H1 (cell line): ENCODE measurements at regions not wholly inside any gene's neighbourhood (a gene's known extent, or its start where the extent isn't known, plus 50 kb on each side); places are given as distances from the start of the nearest gene placed in this dataset.

Experiments
- CTCF ChIA-PET: fragments of 300-600 bp; sonication (Branson Sonifier 250); formaldehyde crosslinking; loops from one replicate; lab custom pipeline; 2021; ENCODE audit not compliant: partially characterized antibody; lab: Charles Lee
- POLR2A ChIA-PET: fragments of 300-600 bp; sonication (Branson Sonifier 250); formaldehyde crosslinking; loops from one replicate; lab custom pipeline; 2021; ENCODE audit warnings: inconsistent platforms; ENCODE audit not compliant: partially characterized antibody; lab: Charles Lee
- DNase-seq, 2 experiments: peaks; one replicate each; pipeline versions ENCODE4 v3.0.0 to v3.0.0-alpha.2; 2010 to 2022; ENCODE audit warnings: low spot score in 2 of 2, low read depth in 1 of 2, mixed read lengths in 1 of 2
- FAIRE-seq: peaks from 2 replicates; lab custom pipeline; 2011; peaks lifted over from hg19 to GRCh38; lab: Jason Lieb, UNC
- H2AFZ ChIP-seq: 2 replicates; pipeline ENCODE4 v1.8.1; 2012; ENCODE audit warnings: low read length, inconsistent platforms
- H2AK5ac ChIP-seq: 2 replicates; pipeline ENCODE4 v1.6.1; 2013; ENCODE audit warnings: low read depth, low read length
- H2BK120ac ChIP-seq: replicated peaks from 2 replicates; pipeline ENCODE3; 2013; ENCODE audit warnings: low read depth, low read length, inconsistent platforms
- H2BK12ac ChIP-seq: 2 replicates; pipeline ENCODE4 v1.6.1; 2013; ENCODE audit warnings: low read depth, low read length
- H2BK15ac ChIP-seq: 2 replicates; pipeline ENCODE4 v1.6.1; 2013; ENCODE audit warnings: low read length
- H2BK20ac ChIP-seq: 2 replicates; pipeline ENCODE4 v1.6.1; 2013; ENCODE audit warnings: low read length
- H2BK5ac ChIP-seq: 2 replicates; pipeline ENCODE4 v1.6.1; 2013; ENCODE audit warnings: low read depth, low read length
- H3K14ac ChIP-seq: 2 replicates; pipeline ENCODE4 v1.6.1; 2013; ENCODE audit warnings: inconsistent platforms; ENCODE audit not compliant: insufficient read length
- H3K18ac ChIP-seq: 2 replicates; pipeline ENCODE4 v1.6.1; 2013; ENCODE audit warnings: low read length; ENCODE audit errors: extremely low read depth
- H3K23ac ChIP-seq: 2 replicates; pipeline ENCODE4 v1.6.1; 2013; ENCODE audit warnings: inconsistent platforms; ENCODE audit not compliant: insufficient read length
- H3K23me2 ChIP-seq: 2 replicates; pipeline ENCODE4 v1.6.1; 2013; ENCODE audit warnings: low read depth, low read length
- H3K27ac ChIP-seq: 2 replicates; pipeline ENCODE4 v1.6.1; 2011; ENCODE audit warnings: low read depth, low read length, inconsistent platforms
- H3K27me3 ChIP-seq, 4 experiments: replicated peaks in 1 of 4; 1 replicate in 1 of 4; 2 replicates in 3 of 4; pipeline versions ENCODE4 v1.6.1 to v1.8.1; 2011 to 2013; ENCODE audit warnings: low read length in 3 of 4, mild to moderate bottlenecking in 3 of 4, inconsistent platforms in 2 of 4, mixed read lengths in 2 of 4, moderate library complexity in 1 of 4; ENCODE audit not compliant: control insufficient read depth in 3 of 4, insufficient read depth in 3 of 4; ENCODE audit errors: extremely low read depth in 1 of 4
- H3K36me3 ChIP-seq, 4 experiments: 2 replicates each; pipeline versions ENCODE4 v1.6.1 to v1.8.1; 2011 to 2013; ENCODE audit warnings: mild to moderate bottlenecking in 4 of 4, low read length in 3 of 4, moderate library complexity in 2 of 4, control low read depth in 1 of 4, inconsistent platforms in 1 of 4; ENCODE audit not compliant: insufficient read depth in 4 of 4, control insufficient read depth in 2 of 4
- H3K4ac ChIP-seq: replicated peaks from 2 replicates; pipeline ENCODE3; 2013; ENCODE audit warnings: low read length, low read depth, mixed read lengths, inconsistent platforms; ENCODE audit not compliant: insufficient read length
- H3K4me1 ChIP-seq, 4 experiments: replicated peaks in 1 of 4; 1 replicate in 1 of 4; 2 replicates in 3 of 4; pipeline versions ENCODE4 v1.6.1 to v1.8.1; 2011 to 2013; ENCODE audit warnings: low read length in 3 of 4, inconsistent platforms in 2 of 4, mixed read lengths in 1 of 4; ENCODE audit not compliant: insufficient read depth in 4 of 4, control insufficient read depth in 3 of 4
- H3K4me2 ChIP-seq, 2 experiments: 2 replicates each; pipeline versions ENCODE4 v1.6.1 to v1.8.1; 2011 to 2013; ENCODE audit warnings: low read depth in 2 of 2, low read length in 2 of 2, control low read depth in 1 of 2, inconsistent platforms in 1 of 2, mild to moderate bottlenecking in 1 of 2; ENCODE audit not compliant: insufficient read depth in 1 of 2
- H3K4me3 ChIP-seq, 4 experiments: fragments of 200-600, 300-600 bp in 1 of 4; sonication (generic), shearing (Covaris generic), sonication (Bioruptor Twin) in 1 of 4; 2 replicates each; pipeline versions ENCODE4 v1.5.1 to v1.8.1; 2011 to 2016; ENCODE audit warnings: low read length in 4 of 4, low read depth in 3 of 4, control low read depth in 2 of 4, inconsistent platforms in 2 of 4, mild to moderate bottlenecking in 2 of 4, mixed read lengths in 1 of 4, moderate library complexity in 1 of 4; ENCODE audit not compliant: insufficient read depth in 2 of 4; ENCODE audit errors: extremely low read depth in 1 of 4
- H3K56ac ChIP-seq: replicated peaks from 2 replicates; pipeline ENCODE3; 2013; ENCODE audit warnings: low read depth, mild to moderate bottlenecking, mixed read lengths, low read length, inconsistent platforms; ENCODE audit not compliant: insufficient read length
- H3K79me1 ChIP-seq: 2 replicates; pipeline ENCODE4 v1.6.1; 2013; ENCODE audit warnings: low read depth, low read length, control low read depth
- H3K79me2 ChIP-seq, 2 experiments: 2 replicates each; pipeline versions ENCODE4 v1.6.1 to v1.8.1; 2012 to 2013; ENCODE audit warnings: low read length in 2 of 2, mild to moderate bottlenecking in 2 of 2, inconsistent platforms in 1 of 2; ENCODE audit not compliant: insufficient read depth in 2 of 2, control insufficient read depth in 1 of 2
- H3K9ac ChIP-seq, 4 experiments: replicated peaks in 1 of 4; 1 replicate in 1 of 4; 2 replicates in 3 of 4; pipeline versions ENCODE4 v1.6.1 to v1.8.1; 2011 to 2013; ENCODE audit warnings: low read depth in 3 of 4, low read length in 3 of 4, control low read depth in 2 of 4, mild to moderate bottlenecking in 2 of 4, moderate library complexity in 2 of 4, inconsistent platforms in 1 of 4; ENCODE audit errors: extremely low read depth in 1 of 4
- H3K9me3 ChIP-seq, 2 experiments: 2 replicates each; pipeline versions ENCODE4 v1.6.1 to v1.8.1; 2012 to 2013; ENCODE audit warnings: mild to moderate bottlenecking in 2 of 2, moderate library complexity in 2 of 2, control low read depth in 1 of 2, inconsistent platforms in 1 of 2, low read depth in 1 of 2, low read length in 1 of 2, mixed read lengths in 1 of 2; ENCODE audit not compliant: insufficient read depth in 2 of 2
- H4K20me1 ChIP-seq, 2 experiments: replicated peaks in 1 of 2; 2 replicates each; pipeline versions ENCODE3 to v1.8.1; 2011 to 2013; ENCODE audit warnings: inconsistent platforms in 2 of 2, low read length in 2 of 2, mild to moderate bottlenecking in 1 of 2; ENCODE audit not compliant: insufficient read depth in 2 of 2, control insufficient read depth in 1 of 2
- H4K5ac ChIP-seq: 2 replicates; pipeline ENCODE4 v1.6.1; 2013; ENCODE audit warnings: low read length, low read depth, mixed read lengths, inconsistent platforms; ENCODE audit not compliant: insufficient read length
- H4K8ac ChIP-seq: 2 replicates; pipeline ENCODE4 v1.8.0; 2013; ENCODE audit warnings: mild to moderate bottlenecking, moderate library complexity, low read length, inconsistent platforms; ENCODE audit not compliant: insufficient read depth; ENCODE audit errors: extremely low read depth
- H4K91ac ChIP-seq: replicated peaks from 2 replicates; pipeline ENCODE3; 2013; ENCODE audit warnings: low read length, mixed read lengths, inconsistent platforms; ENCODE audit not compliant: insufficient read length
- HDAC2 ChIP-seq, 2 experiments: fragments of 300-600 bp in 1 of 2; sonication (generic) in 1 of 2; IDR thresholded peaks; 2 replicates each; pipeline ENCODE4 v1.6.1; 2011 to 2012; ENCODE audit warnings: low read depth in 2 of 2, low read length in 2 of 2, mild to moderate bottlenecking in 2 of 2, moderate library complexity in 2 of 2, borderline replicate concordance in 1 of 2, inconsistent platforms in 1 of 2
- WGBS, 2 experiments: shearing (Covaris generic) in 1 of 2; methylation state at CpG; one replicate each; pipeline versions ENCODE4 v1.1.6 to v1.1.7; 2013 to 2015; ENCODE audit warnings: low lambda C conversion rate in 2 of 2, mixed read lengths in 2 of 2, inconsistent platforms in 1 of 2, low coverage in 1 of 2, missing lambda C conversion rate in 1 of 2; ENCODE audit not compliant: insufficient replicate concordance in 2 of 2, insufficient coverage in 1 of 2, insufficient read length in 1 of 2; ENCODE audit errors: extremely low coverage in 1 of 2, missing lambda C conversion rate in 1 of 2; 5-methylcytosine and 5-hydroxymethylcytosine counted together

GRCh38 chr11:26044389-26044788, 287.5 kb upstream of the ANO3 start:
- no peak overlapping the region for H3K27ac ChIP-seq
- H3K27me3 ChIP-seq: no peaks in the 10 kb centered on the region
- H3K14ac ChIP-seq: no peak overlapping the region
- no peaks in the 10 kb centered on the region for H3K36me3 ChIP-seq
- no peak overlapping the region for H4K91ac ChIP-seq
- H3K79me2 ChIP-seq: no peaks in the 10 kb centered on the region
- no peak overlapping the region for H2BK20ac ChIP-seq
- no peak overlapping the region for H3K4me2 ChIP-seq
- ChIA-PET CTCF (no interaction called here), POLR2A (no interaction called here)
- no peak overlapping the region for H3K23ac ChIP-seq
- H4K8ac ChIP-seq: no peak overlapping the region
- no peaks in the 10 kb centered on the region for H3K9me3 ChIP-seq
- H3K79me1 ChIP-seq: no peaks in the 10 kb centered on the region
- no peaks in the 10 kb centered on the region for H3K23me2 ChIP-seq
- H3K56ac ChIP-seq: no peak overlapping the region
- no peaks in the 10 kb centered on the region for H4K20me1 ChIP-seq
- H2BK120ac ChIP-seq: no peak overlapping the region
- 0 out of 7 replicates have a peak, but pooled peaks cover 0 to 2% (median 0%) of the 10 kb centered on the region in 4 experiments for H3K4me1 ChIP-seq
- H2BK12ac ChIP-seq: no peak overlapping the region
- DNase-seq (no peak), FAIRE-seq (no peak)
- no peak overlapping the region for H4K5ac ChIP-seq
- H3K18ac ChIP-seq: no peak overlapping the region
- H2BK5ac ChIP-seq: no peak overlapping the region
- H2AFZ ChIP-seq: no peak overlapping the region
- H3K4ac ChIP-seq: no peak overlapping the region
- H2BK15ac ChIP-seq: no peak overlapping the region
- H3K4me3 ChIP-seq: no peak overlapping the region
- whole genome bisulfite sequencing, 2 experiments: 79% methylated on average over 1 of the region's 1 CpG; no CpG with 5 or more reads in 1 of the 2 experiments
- H3K9ac ChIP-seq: no peak overlapping the region
- no peak overlapping the region for H2AK5ac ChIP-seq
- no peak for TF ChIP-seq HDAC2 (IDR thresholded peaks at IDR 0.05; ENCODE audit: borderline replicate concordance in 1 of 2, low read depth in 2 of 2, low read length in 2 of 2)
